ENCODE measurements at regions not wholly inside any gene's neighbourhood (a gene's known extent, or its start where the extent isn't known, plus 50 kb on each side); places are given as distances from the start of the nearest gene placed in this dataset.

DNA sequence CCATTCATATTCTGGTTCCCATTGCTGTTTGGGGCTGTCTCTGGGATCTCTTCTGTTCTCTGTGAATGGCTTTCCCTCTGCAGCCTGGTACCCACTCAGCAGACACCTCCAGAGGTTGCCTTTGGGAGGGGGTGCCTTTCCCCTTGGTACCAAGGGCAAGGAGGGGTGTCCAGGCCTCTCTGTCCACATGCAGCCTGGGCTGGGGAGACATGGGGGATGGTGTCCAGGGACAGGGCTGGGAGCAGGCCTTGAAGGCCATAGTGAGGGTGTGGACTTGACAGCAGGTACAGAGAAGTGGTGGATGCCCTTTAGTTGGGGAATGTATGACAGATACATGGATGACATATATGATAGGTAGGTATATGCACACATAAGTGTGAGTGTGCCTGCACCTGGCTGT lies 83.7 kb downstream of the PLXNA1 start:
- TF ChIP-seq, protein P1, sequence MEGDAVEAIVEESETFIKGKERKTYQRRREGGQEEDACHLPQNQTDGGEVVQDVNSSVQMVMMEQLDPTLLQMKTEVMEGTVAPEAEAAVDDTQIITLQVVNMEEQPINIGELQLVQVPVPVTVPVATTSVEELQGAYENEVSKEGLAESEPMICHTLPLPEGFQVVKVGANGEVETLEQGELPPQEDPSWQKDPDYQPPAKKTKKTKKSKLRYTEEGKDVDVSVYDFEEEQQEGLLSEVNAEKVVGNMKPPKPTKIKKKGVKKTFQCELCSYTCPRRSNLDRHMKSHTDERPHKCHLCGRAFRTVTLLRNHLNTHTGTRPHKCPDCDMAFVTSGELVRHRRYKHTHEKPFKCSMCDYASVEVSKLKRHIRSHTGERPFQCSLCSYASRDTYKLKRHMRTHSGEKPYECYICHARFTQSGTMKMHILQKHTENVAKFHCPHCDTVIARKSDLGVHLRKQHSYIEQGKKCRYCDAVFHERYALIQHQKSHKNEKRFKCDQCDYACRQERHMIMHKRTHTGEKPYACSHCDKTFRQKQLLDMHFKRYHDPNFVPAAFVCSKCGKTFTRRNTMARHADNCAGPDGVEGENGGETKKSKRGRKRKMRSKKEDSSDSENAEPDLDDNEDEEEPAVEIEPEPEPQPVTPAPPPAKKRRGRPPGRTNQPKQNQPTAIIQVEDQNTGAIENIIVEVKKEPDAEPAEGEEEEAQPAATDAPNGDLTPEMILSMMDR (conservative IDR thresholded peaks at IDR 0.05; ENCODE audit: low read depth, low read length) = no peak
- no peak for TF ChIP-seq EZH2 (IDR thresholded peaks at IDR 0.05; ENCODE audit: borderline replicate concordance, low read depth, low read length, poor library complexity, severe bottlenecking)
